AG04449 (cell line): ENCODE measurements at regions not wholly inside any gene's neighbourhood (a gene's known extent, or its start where the extent isn't known, plus 50 kb on each side); places are given as distances from the start of the nearest gene placed in this dataset.
"Not testable (repeated sequence)": the region's sequence is repeated elsewhere in the genome, so short reads cannot be mapped to it uniquely, and the experiment has no call there.

Experiments used
- CTCF ChIA-PET: fragments of 350-600 bp; formaldehyde crosslinking; extraction: SDS; loops from one replicate; lab custom pipeline; 2021; ENCODE audit warnings: antibody characterized with exemption; lab: Yijun Ruan, JAX
- POLR2A ChIA-PET: fragments of 400-600, 350-600 bp; formaldehyde crosslinking; extraction: SDS; loops from one replicate; lab custom pipeline; 2020; ENCODE audit warnings: antibody characterized with exemption, inconsistent platforms; lab: Yijun Ruan, JAX
- DNase-seq: peaks from one replicate; pipeline ENCODE4 v3.0.0-alpha.2; 2010; ENCODE audit warnings: low read depth, low spot score
- H3K4me3 ChIP-seq: 2 replicates; pipeline ENCODE4 v1.5.1; 2011; ENCODE audit warnings: low read depth, mild to moderate bottlenecking, control low read depth, low read length
- TF ChIP-seq, protein P1 (sequence below): IDR thresholded peaks from one replicate; pipeline ENCODE4 v1.5.1; 2011; ENCODE audit warnings: mild to moderate bottlenecking, moderate library complexity, low read length, control low read depth, inconsistent platforms; ENCODE audit not compliant: insufficient read depth; ENCODE audit errors: missing control alignments

DNA sequence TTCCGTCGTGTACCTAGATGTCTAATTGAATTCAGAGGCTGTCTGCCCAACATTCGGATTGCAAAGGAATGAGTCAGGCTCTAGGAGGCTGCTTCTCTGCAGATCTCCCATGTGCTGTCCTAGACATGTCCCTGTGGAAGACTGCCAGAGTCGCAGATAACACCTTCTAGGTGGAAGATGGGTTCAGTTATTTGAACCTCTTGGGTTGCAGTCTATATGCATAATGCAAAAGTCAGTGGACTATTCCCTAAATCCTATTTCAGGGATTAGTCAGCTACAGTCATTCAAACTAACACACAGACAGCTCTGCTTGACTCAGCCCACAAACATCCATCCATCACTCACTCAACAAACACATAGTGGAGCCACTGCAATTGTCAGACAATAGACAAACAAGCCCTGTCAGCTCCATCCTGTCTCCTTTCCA lies 300.0 kb upstream of the CTNNB1 start:
- TF ChIP-seq, protein P1, sequence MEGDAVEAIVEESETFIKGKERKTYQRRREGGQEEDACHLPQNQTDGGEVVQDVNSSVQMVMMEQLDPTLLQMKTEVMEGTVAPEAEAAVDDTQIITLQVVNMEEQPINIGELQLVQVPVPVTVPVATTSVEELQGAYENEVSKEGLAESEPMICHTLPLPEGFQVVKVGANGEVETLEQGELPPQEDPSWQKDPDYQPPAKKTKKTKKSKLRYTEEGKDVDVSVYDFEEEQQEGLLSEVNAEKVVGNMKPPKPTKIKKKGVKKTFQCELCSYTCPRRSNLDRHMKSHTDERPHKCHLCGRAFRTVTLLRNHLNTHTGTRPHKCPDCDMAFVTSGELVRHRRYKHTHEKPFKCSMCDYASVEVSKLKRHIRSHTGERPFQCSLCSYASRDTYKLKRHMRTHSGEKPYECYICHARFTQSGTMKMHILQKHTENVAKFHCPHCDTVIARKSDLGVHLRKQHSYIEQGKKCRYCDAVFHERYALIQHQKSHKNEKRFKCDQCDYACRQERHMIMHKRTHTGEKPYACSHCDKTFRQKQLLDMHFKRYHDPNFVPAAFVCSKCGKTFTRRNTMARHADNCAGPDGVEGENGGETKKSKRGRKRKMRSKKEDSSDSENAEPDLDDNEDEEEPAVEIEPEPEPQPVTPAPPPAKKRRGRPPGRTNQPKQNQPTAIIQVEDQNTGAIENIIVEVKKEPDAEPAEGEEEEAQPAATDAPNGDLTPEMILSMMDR: no peak
- no peak overlapping the region for H3K4me3 ChIP-seq
- no peak for DNase-seq
- ChIA-PET POLR2A (no interaction called here), CTCF (no interaction called here)

DNA sequence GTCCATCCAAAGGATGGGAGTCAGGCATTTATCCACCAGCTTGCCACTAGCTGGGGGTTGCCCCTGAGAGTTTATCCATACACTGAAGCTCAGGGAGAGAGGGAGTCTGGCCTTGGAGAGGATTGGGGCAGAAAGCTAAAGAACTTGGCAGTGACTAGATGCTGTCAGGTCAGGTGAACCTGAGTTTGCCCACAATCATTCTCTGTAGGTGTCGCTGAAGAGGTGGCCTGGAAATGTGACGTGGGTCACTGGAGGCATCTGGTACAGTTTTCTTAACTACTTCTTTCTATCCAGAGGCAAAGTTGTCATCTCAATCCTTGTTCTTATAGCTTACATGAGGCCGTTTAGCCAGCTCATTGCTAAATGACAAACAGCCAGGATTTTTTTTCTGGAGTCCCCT lies 298.0 kb upstream of the CTNNB1 start:
- TF ChIP-seq, protein P1: no peak
- DNase-seq: no peak
- H3K4me3 ChIP-seq: no peak overlapping the region
- POLR2A ChIA-PET: no interaction called here
- CTCF ChIA-PET: no interaction called here

DNA sequence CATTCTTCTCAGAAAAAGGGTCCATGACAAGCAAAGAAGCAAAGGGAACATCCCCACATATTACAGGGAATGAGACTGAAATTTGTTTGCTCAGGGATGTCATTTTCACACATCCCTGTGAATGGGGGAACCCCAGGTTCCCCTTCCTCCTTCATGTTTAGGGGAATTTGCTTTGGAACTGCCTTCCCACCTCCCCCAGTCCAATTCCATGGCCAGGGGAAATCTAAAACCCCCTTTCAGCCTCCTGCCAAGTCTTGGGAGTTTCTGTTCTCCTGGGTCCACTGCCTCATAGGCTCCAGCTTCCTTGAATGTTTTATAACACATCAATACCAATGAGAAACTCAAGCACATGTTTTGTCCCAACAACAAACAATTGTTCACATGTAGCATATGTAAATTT lies 297.5 kb upstream of the CTNNB1 start:
- ChIA-PET CTCF (no interaction called here), POLR2A (no interaction called here)
- TF ChIP-seq, protein P1: no peak
- H3K4me3 ChIP-seq: no peak overlapping the region
- DNase-seq: no peak

DNA sequence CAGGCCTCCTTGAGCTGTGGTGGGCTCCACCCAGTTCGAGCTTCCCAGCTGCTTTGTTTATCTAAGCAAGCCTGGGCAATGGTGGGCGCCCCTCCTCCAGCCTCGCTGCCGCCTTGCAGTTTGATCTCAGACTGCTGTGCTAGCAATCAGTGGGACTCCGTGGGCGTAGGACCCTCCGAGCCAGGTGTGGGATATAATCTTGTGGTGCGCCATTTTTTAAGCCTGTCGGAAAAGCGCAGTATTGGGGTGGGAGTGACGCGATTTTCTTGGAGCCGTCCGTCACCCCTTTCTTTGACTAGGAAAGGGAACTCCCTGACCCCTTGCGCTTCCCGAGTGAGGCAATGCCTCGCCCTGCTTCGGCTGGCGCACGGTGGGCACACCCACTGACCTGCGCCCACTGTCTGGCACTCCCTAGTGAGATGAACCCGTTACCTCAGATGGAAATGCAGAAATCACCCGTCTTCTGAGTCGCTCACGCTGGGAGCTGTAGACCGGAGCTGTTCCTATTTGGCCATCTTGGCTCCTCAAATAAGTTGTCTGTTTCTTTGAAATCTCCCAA lies 291.3 kb upstream of the CTNNB1 start:
- H3K4me3 ChIP-seq, CTCF ChIA-PET, POLR2A ChIA-PET, DNase-seq: not testable (repeated sequence)

DNA sequence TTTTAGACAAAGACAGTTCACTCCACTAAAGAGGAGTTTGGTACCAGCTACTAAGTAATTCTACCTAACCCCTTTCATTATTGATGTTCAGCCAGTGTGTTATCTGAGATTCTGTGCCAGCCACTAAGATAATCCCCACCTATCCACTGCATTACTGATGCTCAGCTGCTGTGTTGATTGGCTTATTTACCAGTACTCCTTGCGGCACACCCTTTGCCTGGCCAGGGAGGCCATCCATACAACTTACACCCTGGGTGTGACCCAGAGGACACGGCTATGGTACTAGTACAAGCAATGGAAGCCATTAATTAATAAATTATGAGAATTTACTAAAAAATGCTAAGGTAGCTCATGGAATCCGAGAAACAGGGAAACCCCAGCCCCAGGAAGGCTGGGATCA lies 290.7 kb upstream of the CTNNB1 start:
- DNase-seq: no peak
- TF ChIP-seq, protein P1: no peak
- no peak overlapping the region for H3K4me3 ChIP-seq
- ChIA-PET CTCF (no interaction called here), POLR2A (no interaction called here)

DNA sequence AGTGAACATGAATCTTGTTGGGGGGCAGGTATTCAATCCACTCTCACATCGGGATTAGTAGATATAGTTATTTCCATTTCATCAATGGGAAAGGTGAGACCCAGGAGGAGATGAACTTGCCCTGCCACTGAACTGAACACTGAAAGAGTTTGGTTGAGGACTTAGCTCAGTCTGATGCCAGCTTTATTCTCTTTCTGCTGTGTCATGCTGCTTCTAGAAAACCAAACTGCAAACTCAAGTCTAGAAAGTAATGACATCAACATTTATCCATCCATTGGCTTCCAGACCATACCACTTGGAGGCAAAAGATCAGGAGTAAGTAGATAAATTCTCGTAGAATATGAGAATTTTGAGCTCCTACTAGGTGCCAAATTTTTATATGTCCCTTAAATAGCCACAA lies 288.0 kb upstream of the CTNNB1 start:
- no peak overlapping the region for H3K4me3 ChIP-seq
- POLR2A ChIA-PET: no interaction called here
- CTCF ChIA-PET: no interaction called here
- no peak for DNase-seq
- TF ChIP-seq, protein P1: no peak

DNA sequence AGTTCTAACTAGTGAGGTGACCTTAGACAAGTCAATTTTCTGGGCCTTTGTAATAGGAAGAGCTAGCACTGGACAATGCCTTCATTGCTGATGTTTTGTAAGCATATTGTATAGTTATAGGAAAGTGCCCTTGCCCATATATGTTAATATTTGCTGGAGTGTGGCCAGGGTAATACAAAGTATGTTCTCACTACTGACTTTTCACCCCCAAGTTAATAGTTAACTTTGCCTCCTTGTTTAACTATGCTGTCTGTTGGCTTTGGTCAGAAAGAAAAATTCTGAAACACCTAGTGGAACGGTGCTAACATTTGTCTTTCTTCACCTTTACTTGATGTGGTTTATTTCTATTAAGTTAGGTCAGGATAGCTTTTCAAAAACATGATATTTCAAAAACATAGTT lies 287.4 kb upstream of the CTNNB1 start:
- CTCF ChIA-PET: no interaction called here

More for the DNA sequence above, 287.4 kb upstream of the CTNNB1 start:
- DNase-seq: no peak
- no peak overlapping the region for H3K4me3 ChIP-seq
- POLR2A ChIA-PET: no interaction called here
- TF ChIP-seq, protein P1: no peak
